ENCODE measurements at regions not wholly inside any gene's neighbourhood (a gene's known extent, or its start where the extent isn't known, plus 50 kb on each side); places are given as distances from the start of the nearest gene placed in this dataset.

- peaks cover 0 to 20% (median 10%) of the 10 kb centered on the region in 3 donors for H3K9me3 Mint-ChIP-seq
- H3K27ac Mint-ChIP-seq = no peak overlapping the region
- no peaks in the 10 kb centered on the region for H3K27me3 ChIP-seq (replicated peaks in 1 of 2; ENCODE audit: control insufficient read depth in 2 of 2, extremely low read depth in 1 of 2, insufficient read depth in 2 of 2, low read length in 1 of 2)
- no peaks in the 10 kb centered on the region for H3K27me3 Mint-ChIP-seq
- POLR2A ChIA-PET = no interaction called here
- 67% methylated on average over 1 of the region's 1 CpG for WGBS (ENCODE audit: insufficient coverage)
- no peak for DNase-seq
- no peaks in the 10 kb centered on the region for H3K4me1 ChIP-seq (ENCODE audit: control insufficient read depth in 1 of 2, extremely low read depth in 1 of 2, insufficient read depth in 2 of 2, low read length in 2 of 2)
- no peak for ATAC-seq (replicated peaks in 1 of 4)
- H3K36me3 Mint-ChIP-seq = no peaks in the 10 kb centered on the region
- H3K4me1 Mint-ChIP-seq = no peaks in the 10 kb centered on the region
- H3K4me3 Mint-ChIP-seq = no peak overlapping the region
- no peaks in the 10 kb centered on the region for H3K9me3 ChIP-seq
- no peak overlapping the region for H3K27ac ChIP-seq (ENCODE audit: low read length)
- no peaks in the 10 kb centered on the region for H3K36me3 ChIP-seq (ENCODE audit: control insufficient read depth in 2 of 2, extremely low read depth in 1 of 2, insufficient read depth in 1 of 2, low read length in 1 of 2)
- CTCF ChIA-PET = interaction anchor here in 1 of 2 donors (0.6 kb wide), 1 partner anchor 1470 kb away, joined by 3 read pairs; no protein-coding TSS in a partner anchor
- no peak overlapping the region for H3K4me3 ChIP-seq (ENCODE audit: control insufficient read depth in 1 of 2, extremely low read depth in 1 of 2, low read length in 1 of 2)
Observed at GRCh38 chr12:60100852-60101251, 505.0 kb downstream of the SLC16A7 start.

GRCh38 chr12:60101715-60102114, 505.9 kb downstream of the SLC16A7 start:
- no peak overlapping the region for H3K4me3 Mint-ChIP-seq
- ATAC-seq (replicated peaks in 1 of 4) = no peak
- H3K4me1 ChIP-seq (ENCODE audit: control insufficient read depth in 1 of 2, extremely low read depth in 1 of 2, insufficient read depth in 2 of 2, low read length in 2 of 2) = no peaks in the 10 kb centered on the region

GRCh38 chr12:60106214-60106613, 510.4 kb downstream of the SLC16A7 start:
- ChIA-PET CTCF (interaction anchor here in 1 of 2 donors (0.7 kb wide), 1 partner anchor 1887 kb away, joined by 3 read pairs; no protein-coding TSS in a partner anchor), POLR2A (no interaction called here)
- Histone ChIP-seq H3K4me1 (ENCODE audit: control insufficient read depth in 1 of 2, extremely low read depth in 1 of 2, insufficient read depth in 2 of 2, low read length in 2 of 2) (no peaks in the 10 kb centered on the region), H3K27ac (ENCODE audit: low read length) (no peak overlapping the region), H3K36me3 (ENCODE audit: control insufficient read depth in 2 of 2, extremely low read depth in 1 of 2, insufficient read depth in 1 of 2, low read length in 1 of 2) (no peaks in the 10 kb centered on the region), H3K9me3 (no peaks in the 10 kb centered on the region), H3K27me3 (replicated peaks in 1 of 2; ENCODE audit: control insufficient read depth in 2 of 2, extremely low read depth in 1 of 2, insufficient read depth in 2 of 2, low read length in 1 of 2) (no peaks in the 10 kb centered on the region), H3K4me3 (ENCODE audit: control insufficient read depth in 1 of 2, extremely low read depth in 1 of 2, low read length in 1 of 2) (no peak overlapping the region)
- no peak for ATAC-seq (replicated peaks in 1 of 4)
- no peaks in the 10 kb centered on the region for H3K27me3 Mint-ChIP-seq
- H3K27ac Mint-ChIP-seq = no peak overlapping the region
- WGBS (ENCODE audit: insufficient coverage) = no CpG with 5 or more reads among the region's 1 CpG
- H3K36me3 Mint-ChIP-seq = no peaks in the 10 kb centered on the region
- peaks cover 0 to 9% (median 2%) of the 10 kb centered on the region in 3 donors for H3K9me3 Mint-ChIP-seq
- no peaks in the 10 kb centered on the region for H3K4me1 Mint-ChIP-seq
- no peak overlapping the region for H3K4me3 Mint-ChIP-seq
- no peak for DNase-seq

More at GRCh38 chr12:60101715-60102114, 505.9 kb downstream of the SLC16A7 start:
- H3K27ac Mint-ChIP-seq = no peak overlapping the region
- Histone ChIP-seq H3K27me3 (replicated peaks in 1 of 2; ENCODE audit: control insufficient read depth in 2 of 2, extremely low read depth in 1 of 2, insufficient read depth in 2 of 2, low read length in 1 of 2) (no peaks in the 10 kb centered on the region), H3K9me3 (no peaks in the 10 kb centered on the region), H3K36me3 (ENCODE audit: control insufficient read depth in 2 of 2, extremely low read depth in 1 of 2, insufficient read depth in 1 of 2, low read length in 1 of 2) (no peaks in the 10 kb centered on the region), H3K4me3 (ENCODE audit: control insufficient read depth in 1 of 2, extremely low read depth in 1 of 2, low read length in 1 of 2) (no peak overlapping the region), H3K27ac (ENCODE audit: low read length) (no peak overlapping the region)
- peaks cover 0 to 20% (median 10%) of the 10 kb centered on the region in 3 donors for H3K9me3 Mint-ChIP-seq
- ChIA-PET CTCF (no interaction called here), POLR2A (interaction anchor here in 1 of 2 donors (0.6 kb wide), 1 partner anchor 67 kb away, joined by 3 read pairs; no protein-coding TSS in a partner anchor)
- no peaks in the 10 kb centered on the region for H3K27me3 Mint-ChIP-seq
- no peaks in the 10 kb centered on the region for H3K36me3 Mint-ChIP-seq
- DNase-seq = no peak
- no peaks in the 10 kb centered on the region for H3K4me1 Mint-ChIP-seq

GRCh38 chr12:60107992-60108391, 512.2 kb downstream of the SLC16A7 start:
- Mint-ChIP-seq H3K27me3 (no peaks in the 10 kb centered on the region), H3K9me3 (peaks cover 0 to 11% (median 5%) of the 10 kb centered on the region in 3 donors), H3K27ac (no peak overlapping the region), H3K4me1 (no peaks in the 10 kb centered on the region), H3K4me3 (no peak overlapping the region), H3K36me3 (no peaks in the 10 kb centered on the region)
- Histone ChIP-seq H3K36me3 (ENCODE audit: control insufficient read depth in 2 of 2, extremely low read depth in 1 of 2, insufficient read depth in 1 of 2, low read length in 1 of 2) (no peaks in the 10 kb centered on the region), H3K9me3 (no peaks in the 10 kb centered on the region), H3K27me3 (replicated peaks in 1 of 2; ENCODE audit: control insufficient read depth in 2 of 2, extremely low read depth in 1 of 2, insufficient read depth in 2 of 2, low read length in 1 of 2) (no peaks in the 10 kb centered on the region), H3K4me1 (ENCODE audit: control insufficient read depth in 1 of 2, extremely low read depth in 1 of 2, insufficient read depth in 2 of 2, low read length in 2 of 2) (no peaks in the 10 kb centered on the region), H3K27ac (ENCODE audit: low read length) (no peak overlapping the region), H3K4me3 (ENCODE audit: control insufficient read depth in 1 of 2, extremely low read depth in 1 of 2, low read length in 1 of 2) (no peak overlapping the region)
- DNase-seq (no peak), ATAC-seq (replicated peaks in 1 of 4) (no peak)
- ChIA-PET POLR2A (interaction anchor here in 1 of 2 donors (0.8 kb wide), 1 partner anchor 575 kb away, joined by 3 read pairs; no protein-coding TSS in a partner anchor), CTCF (no interaction called here)

- H3K4me3 Mint-ChIP-seq = no peak overlapping the region
- no peaks in the 10 kb centered on the region for H3K36me3 Mint-ChIP-seq
- H3K27me3 Mint-ChIP-seq = no peaks in the 10 kb centered on the region
- H3K27me3 ChIP-seq (replicated peaks in 1 of 2; ENCODE audit: control insufficient read depth in 2 of 2, extremely low read depth in 1 of 2, insufficient read depth in 2 of 2, low read length in 1 of 2) = no peaks in the 10 kb centered on the region
- H3K27ac ChIP-seq (ENCODE audit: low read length) = no peak overlapping the region
- ChIA-PET POLR2A (no interaction called here), CTCF (no interaction called here)
- no CpG with 5 or more reads among the region's 2 CpGs for WGBS (ENCODE audit: insufficient coverage)
- H3K36me3 ChIP-seq (ENCODE audit: control insufficient read depth in 2 of 2, extremely low read depth in 1 of 2, insufficient read depth in 1 of 2, low read length in 1 of 2) = no peaks in the 10 kb centered on the region
- no peak for DNase-seq
- no peaks in the 10 kb centered on the region for H3K4me1 ChIP-seq (ENCODE audit: control insufficient read depth in 1 of 2, extremely low read depth in 1 of 2, insufficient read depth in 2 of 2, low read length in 2 of 2)
- H3K27ac Mint-ChIP-seq = no peak overlapping the region
- H3K4me3 ChIP-seq (ENCODE audit: control insufficient read depth in 1 of 2, extremely low read depth in 1 of 2, low read length in 1 of 2) = no peak overlapping the region
- H3K4me1 Mint-ChIP-seq = no peaks in the 10 kb centered on the region
- peaks cover 3 to 27% (median 9%) of the 10 kb centered on the region in 3 donors for H3K9me3 Mint-ChIP-seq
- ATAC-seq (replicated peaks in 1 of 4) = no peak
- no peaks in the 10 kb centered on the region for H3K9me3 ChIP-seq
Observed at GRCh38 chr12:60112063-60112462, 516.2 kb downstream of the SLC16A7 start.

- H3K27me3 ChIP-seq (replicated peaks in 1 of 2; ENCODE audit: control insufficient read depth in 2 of 2, extremely low read depth in 1 of 2, insufficient read depth in 2 of 2, low read length in 1 of 2) = no peaks in the 10 kb centered on the region
- H3K4me3 Mint-ChIP-seq = no peak overlapping the region
- no peak overlapping the region for H3K4me3 ChIP-seq (ENCODE audit: control insufficient read depth in 1 of 2, extremely low read depth in 1 of 2, low read length in 1 of 2)
- no peak for DNase-seq
- no peaks in the 10 kb centered on the region for H3K27me3 Mint-ChIP-seq
- ATAC-seq (replicated peaks in 1 of 4) = no peak
- WGBS (ENCODE audit: insufficient coverage) = no CpG with 5 or more reads among the region's 1 CpG
- H3K9me3 Mint-ChIP-seq = peaks cover 4 to 31% (median 9%) of the 10 kb centered on the region in 3 donors
- H3K36me3 ChIP-seq (ENCODE audit: control insufficient read depth in 2 of 2, extremely low read depth in 1 of 2, insufficient read depth in 1 of 2, low read length in 1 of 2) = no peaks in the 10 kb centered on the region
- CTCF ChIA-PET = no interaction called here
- POLR2A ChIA-PET = no interaction called here
- H3K27ac ChIP-seq (ENCODE audit: low read length) = no peak overlapping the region
- no peak overlapping the region for H3K27ac Mint-ChIP-seq
- no peaks in the 10 kb centered on the region for H3K4me1 ChIP-seq (ENCODE audit: control insufficient read depth in 1 of 2, extremely low read depth in 1 of 2, insufficient read depth in 2 of 2, low read length in 2 of 2)
- H3K36me3 Mint-ChIP-seq = no peaks in the 10 kb centered on the region
- H3K9me3 ChIP-seq = no peaks in the 10 kb centered on the region
- no peaks in the 10 kb centered on the region for H3K4me1 Mint-ChIP-seq
Observed at GRCh38 chr12:60112763-60113162, 516.9 kb downstream of the SLC16A7 start.

GRCh38 chr12:60114169-60114568, 518.3 kb downstream of the SLC16A7 start:
- no peaks in the 10 kb centered on the region for H3K27me3 ChIP-seq (replicated peaks in 1 of 2; ENCODE audit: control insufficient read depth in 2 of 2, extremely low read depth in 1 of 2, insufficient read depth in 2 of 2, low read length in 1 of 2)
- H3K4me1 Mint-ChIP-seq = no peaks in the 10 kb centered on the region
- H3K4me3 ChIP-seq (ENCODE audit: control insufficient read depth in 1 of 2, extremely low read depth in 1 of 2, low read length in 1 of 2) = no peak overlapping the region
- H3K9me3 Mint-ChIP-seq = peaks cover 7 to 23% (median 8%) of the 10 kb centered on the region in 3 donors
- DNase-seq = no peak
- no peaks in the 10 kb centered on the region for H3K27me3 Mint-ChIP-seq
- no peaks in the 10 kb centered on the region for H3K36me3 ChIP-seq (ENCODE audit: control insufficient read depth in 2 of 2, extremely low read depth in 1 of 2, insufficient read depth in 1 of 2, low read length in 1 of 2)
- no peak overlapping the region for H3K27ac Mint-ChIP-seq
- H3K27ac ChIP-seq (ENCODE audit: low read length) = no peak overlapping the region
- ChIA-PET CTCF (interaction anchor here in 1 of 2 donors (0.6 kb wide), 1 partner anchor 1082 kb away, joined by 3 read pairs; no protein-coding TSS in a partner anchor), POLR2A (no interaction called here)
- no peaks in the 10 kb centered on the region for H3K9me3 ChIP-seq
- no peak for ATAC-seq (replicated peaks in 1 of 4)
- no peaks in the 10 kb centered on the region for H3K36me3 Mint-ChIP-seq
- no peak overlapping the region for H3K4me3 Mint-ChIP-seq
- no peaks in the 10 kb centered on the region for H3K4me1 ChIP-seq (ENCODE audit: control insufficient read depth in 1 of 2, extremely low read depth in 1 of 2, insufficient read depth in 2 of 2, low read length in 2 of 2)
- no CpG with 5 or more reads among the region's 1 CpG for whole genome bisulfite sequencing (ENCODE audit: insufficient coverage)

Data from T-cell (primary cell).